ENCODE measurements at regions not wholly inside any gene's neighbourhood (a gene's known extent, or its start where the extent isn't known, plus 50 kb on each side); places are given as distances from the start of the nearest gene placed in this dataset.
A peak's percentile ranks its signal among the peaks of the same experiment; 100 is the strongest.

DNA sequence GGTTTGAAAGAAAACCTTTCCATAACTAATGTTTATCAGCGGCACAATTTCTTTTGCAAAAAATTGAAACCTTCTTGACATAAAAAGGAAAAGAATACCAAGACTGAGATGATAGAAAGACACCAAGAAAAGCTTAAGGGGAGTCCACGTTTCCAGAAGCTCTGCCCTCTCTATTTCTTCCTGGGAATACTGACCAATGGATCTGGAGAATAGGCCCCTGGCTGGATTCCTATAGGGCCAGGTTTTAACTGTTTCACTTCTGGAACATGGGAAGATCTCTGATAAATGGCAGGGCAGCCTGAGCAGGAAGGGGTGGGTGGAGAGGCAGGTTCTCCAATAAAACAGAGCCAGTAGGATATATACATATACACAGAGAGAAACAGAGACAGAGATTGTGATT lies 413.4 kb upstream of the JARID2 start:
- no peak for DNase-seq

DNA sequence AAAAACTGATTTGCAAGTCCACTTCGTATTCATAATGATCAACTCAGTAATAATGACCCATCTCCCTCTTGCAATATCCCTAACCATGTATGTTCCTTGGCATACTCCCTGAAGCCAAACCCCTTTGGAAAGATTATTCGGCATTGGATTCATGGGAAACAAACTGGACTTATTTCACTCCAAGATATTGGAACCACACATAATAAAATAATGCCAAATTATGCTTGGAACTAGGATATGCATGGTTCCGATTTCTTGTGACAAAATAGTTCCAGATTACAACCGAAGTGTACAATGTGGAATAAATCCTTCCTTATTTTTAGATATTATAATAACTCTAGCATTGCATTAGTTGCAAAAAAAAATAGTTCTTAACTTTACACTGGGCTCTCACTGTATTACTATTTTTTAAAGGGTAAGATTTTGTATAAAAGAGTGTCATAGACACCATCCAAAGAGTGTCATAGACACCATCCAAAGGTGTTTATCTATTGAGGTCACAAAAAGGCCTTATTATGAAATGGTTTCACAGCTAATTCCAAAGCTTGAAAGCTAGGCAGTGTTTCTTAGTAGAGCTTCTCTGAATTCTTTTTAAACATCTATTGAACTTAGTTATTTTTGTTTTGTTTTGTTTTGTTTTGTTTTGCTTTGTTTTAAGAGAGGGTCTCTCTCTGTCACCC lies 410.9 kb upstream of the JARID2 start:
- DNase-seq: no peak

DNA sequence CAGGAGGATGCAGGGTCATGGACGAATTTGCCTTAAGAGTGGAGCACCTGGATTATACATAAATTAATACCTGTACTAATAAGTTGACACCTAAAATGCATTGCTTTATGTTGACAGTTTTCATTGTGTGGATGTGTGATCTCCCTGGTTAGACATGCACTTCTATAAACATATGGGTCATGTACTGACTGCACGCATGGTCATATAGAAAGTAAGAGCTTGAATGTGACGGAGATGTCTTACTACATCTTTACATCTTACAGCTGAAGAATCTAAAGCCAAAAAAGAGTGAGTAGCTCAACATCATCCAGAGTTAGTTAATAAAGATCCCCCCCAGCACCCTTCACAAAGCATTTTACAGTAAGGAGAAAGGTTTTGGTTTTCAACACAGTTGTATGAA lies 408.4 kb upstream of the JARID2 start:
- no peak for DNase-seq

DNA sequence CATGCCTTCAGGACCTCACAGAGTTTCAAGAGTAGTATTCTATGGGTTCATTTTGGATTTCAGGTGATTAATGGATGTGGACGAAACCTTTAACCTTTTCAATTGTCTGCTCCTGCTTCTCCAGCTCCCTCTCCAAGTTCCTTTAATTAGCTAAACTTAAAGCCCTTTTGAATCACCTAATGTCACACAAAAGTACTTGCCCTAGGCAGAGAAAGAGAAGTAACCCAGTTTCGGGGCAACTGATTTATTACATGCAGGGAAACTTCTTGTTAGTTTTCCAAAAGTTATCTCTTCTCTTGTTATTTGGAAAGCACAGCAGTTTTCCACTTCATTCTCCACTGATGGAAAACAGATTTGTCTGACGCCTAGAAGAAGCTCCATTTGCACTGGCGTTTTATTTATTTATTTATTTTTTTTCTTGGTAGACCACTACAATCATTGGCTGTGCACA lies 407.7 kb upstream of the JARID2 start:
- no peak for DNase-seq

DNA sequence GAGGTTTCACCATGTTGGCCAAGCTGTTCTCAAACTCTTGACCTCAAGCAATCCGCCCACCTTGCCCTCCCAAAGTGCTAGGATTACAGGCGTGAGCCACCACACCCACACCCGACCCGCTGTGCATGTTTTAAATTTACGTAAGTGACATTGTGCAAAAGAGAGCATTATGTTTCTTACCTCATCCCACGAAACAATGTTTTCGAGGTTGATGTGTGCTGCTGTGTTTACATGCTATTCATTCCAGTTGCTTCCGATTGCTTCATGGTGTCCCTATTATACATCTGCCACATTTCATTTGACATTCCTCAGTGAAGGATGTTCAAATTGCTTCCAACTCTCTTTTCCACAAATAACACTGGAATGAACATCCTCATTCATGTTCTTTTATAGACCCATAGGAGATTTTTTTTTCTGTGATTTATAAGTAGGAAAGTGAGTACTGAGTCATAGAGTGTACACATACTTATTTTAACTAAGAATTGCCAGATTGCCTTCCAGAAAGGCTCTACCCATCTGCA lies 403.9 kb upstream of the JARID2 start:
- peak; percentile 45 for DNase-seq

DNA sequence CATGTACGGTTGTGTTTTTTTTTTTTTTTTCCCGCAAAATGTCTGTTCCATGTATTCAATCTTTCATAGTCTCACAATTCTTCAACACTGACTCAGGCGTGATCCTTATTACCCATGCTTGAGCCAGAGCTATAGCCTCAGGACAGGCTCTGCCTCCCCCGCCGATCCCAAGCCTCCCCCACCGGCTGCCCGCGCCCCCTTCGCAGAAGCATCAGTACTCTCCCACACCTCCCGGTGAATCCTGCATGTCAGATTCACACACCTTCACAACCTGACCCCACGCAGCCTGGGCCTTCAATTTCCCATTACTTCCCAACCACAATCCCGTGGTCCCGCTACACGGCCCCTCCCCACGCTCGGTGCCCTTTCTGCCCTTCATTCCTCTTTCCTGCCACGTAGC lies 401.5 kb upstream of the JARID2 start:
- no peak for DNase-seq

DNA sequence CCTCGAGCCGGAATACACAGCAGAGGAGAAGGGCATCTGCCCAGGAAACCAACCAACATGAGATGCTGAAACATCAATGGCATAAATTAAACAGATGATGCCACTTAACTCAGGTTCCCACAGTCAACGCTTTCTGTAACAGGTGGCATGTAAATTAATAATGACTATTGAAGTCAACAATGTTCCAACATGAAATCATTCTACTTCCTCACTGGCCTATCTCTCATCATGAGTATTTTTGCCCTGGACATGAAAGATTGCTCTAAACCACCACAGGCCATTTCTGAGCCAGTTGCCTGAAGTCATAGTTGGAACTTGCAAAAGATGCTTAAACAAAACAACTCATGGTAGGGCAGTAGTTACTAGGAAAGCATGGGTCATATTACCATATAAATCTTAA lies 397.9 kb upstream of the JARID2 start:
- no peak for DNase-seq

DNA sequence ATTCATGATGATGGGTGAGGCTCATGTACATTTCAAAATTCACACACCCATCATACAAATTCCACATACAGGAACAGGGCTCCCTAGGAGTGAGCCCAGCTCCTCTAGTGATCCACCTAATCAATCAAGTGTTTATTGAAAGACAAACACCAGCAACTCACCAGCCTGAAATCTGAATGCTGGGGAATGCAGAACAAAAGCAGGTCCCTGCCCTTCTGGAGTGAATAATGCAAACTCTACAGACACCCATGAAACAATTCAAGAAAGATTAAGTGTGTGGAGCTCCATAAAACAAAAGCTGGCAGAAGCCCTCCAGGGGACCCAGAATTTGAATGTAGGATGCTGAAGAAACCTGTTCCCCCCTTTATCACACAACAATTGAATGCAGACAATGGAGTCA lies 396.7 kb upstream of the JARID2 start:
- no peak for DNase-seq

DNA sequence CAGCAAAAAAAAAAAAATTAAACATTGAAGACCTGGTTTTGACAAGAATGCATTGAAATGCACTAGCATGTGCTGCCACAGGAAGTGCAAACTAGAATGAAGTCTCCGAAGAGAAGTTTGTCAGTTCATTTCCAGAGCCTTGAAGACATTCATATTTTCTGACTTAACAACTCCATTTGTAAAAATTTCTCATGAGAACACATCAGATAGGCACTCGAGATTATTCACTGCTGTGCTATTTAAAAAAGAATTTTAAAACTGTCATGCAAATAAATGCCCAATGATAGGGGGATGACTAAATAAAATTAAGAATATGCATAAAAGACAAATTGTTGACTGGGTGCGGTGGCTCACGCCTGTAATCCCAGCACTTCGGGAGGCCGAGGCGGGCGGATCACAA lies 394.6 kb upstream of the JARID2 start:
- no peak for DNase-seq

DNA sequence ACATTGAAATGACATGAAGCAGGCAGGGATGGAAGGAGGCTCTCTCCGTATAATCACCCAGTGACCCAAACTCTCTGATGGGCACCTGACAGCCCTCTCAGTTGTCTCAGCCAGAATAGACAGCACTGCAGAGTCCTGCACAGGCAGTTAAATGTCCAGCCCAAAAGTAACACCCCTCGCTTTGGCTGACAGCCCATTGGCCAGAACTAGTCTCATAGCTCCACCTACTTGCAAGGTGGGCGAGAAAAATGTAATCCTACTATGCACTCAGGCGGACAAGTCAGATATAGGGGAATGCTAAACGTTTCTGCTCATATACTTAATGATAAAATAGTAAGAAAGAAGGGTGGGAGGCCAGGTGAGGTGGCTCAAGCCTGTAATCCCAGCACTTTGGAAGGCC lies 393.5 kb upstream of the JARID2 start:
- DNase-seq: no peak

DNA sequence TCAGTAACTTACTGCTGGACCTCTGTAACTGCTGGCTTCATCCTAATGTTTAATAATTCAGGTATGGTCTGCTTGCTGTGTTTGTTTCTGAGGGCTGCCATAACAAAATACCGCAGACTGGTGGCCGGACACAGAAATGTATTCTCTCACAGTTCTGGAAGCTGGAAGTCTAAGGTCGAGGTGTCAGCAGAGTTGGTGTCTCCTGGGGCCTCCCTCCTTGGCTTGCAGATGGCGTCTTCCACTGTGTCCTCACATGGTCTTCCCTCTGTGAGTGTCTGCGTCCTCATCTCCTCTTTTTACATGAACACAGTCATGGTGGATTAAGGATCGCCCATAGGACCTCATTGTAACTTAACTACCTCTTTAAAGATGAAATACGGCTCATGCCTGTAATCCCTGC lies 389.7 kb upstream of the JARID2 start:
- DNase-seq: no peak

DNA sequence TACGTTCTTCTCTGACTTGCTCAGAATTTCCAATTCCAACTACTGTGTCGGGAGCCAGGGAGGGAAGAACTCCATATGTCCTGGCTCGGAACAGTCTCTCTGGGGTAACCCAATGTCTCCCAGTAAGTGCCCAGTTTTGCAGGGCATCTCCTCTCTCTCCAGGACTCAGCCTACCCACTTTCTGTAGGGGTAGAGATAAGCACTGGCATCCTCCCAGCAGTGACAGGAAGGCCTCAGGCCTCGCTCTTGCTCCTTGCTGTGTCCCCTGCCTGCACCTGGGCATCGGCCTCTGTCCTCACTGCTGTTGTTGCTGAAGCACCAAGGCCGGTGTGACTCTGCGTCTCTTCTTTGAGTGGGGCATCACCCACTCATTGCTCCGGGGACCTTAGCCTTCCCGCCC lies 388.9 kb upstream of the JARID2 start:
- DNase-seq: no peak

DNA sequence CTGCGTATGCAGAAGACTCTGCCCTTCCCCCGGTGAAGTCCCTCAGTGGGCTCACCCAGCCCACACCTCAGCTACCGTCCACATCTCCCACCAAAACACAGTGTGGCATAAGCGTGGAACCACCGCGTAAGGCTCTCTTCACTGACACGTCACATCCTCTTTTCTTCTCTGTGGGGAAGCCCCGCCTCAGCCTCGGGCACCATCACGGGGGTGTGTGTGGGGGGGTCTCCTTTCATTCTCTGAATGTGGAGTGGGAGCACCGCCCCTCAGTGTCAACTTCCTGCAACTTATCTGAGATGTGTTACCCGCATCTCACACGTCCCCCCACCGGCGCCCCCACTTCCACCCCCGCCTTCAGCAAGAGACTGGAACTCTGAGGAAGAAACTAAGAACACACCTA lies 388.4 kb upstream of the JARID2 start:
- peak; percentile 92 for DNase-seq

DNA sequence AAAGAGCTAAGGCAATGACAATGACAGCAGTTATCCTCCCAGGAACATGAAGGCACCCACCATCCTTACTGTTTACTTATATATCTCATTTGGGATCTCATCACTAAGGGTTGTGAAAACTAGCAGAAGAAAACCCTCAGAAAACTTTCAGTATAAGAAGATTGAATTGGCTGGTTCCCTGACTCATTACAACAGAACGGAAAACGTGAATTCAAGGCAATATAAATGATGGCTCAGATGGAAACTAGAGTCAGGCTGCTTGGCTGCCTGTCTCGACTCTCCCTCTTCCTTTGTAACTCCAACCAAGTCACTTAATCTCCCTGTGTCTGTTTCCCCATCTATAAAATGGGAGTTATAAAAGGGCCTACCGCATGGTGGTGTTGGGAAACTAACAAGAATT lies 387.1 kb upstream of the JARID2 start:
- no peak for DNase-seq

DNA sequence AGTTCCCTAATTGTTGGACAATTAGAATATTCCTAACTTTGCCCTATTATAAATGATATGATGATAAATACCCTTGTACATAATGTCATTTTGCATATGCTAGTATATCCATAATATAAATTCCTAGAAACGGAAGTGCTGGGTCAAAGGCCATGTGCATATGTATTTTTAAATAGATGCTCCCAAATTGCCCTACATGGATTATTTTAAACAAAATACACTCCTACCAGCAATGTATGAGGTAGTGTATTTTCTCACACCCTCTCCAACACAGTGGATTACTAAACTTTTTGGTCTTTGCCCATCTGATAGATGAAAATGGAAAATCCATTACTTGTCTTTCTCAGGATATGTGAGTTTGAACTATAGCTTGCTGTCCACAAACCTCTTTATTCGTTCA lies 385.1 kb upstream of the JARID2 start:
- DNase-seq: no peak

DNA sequence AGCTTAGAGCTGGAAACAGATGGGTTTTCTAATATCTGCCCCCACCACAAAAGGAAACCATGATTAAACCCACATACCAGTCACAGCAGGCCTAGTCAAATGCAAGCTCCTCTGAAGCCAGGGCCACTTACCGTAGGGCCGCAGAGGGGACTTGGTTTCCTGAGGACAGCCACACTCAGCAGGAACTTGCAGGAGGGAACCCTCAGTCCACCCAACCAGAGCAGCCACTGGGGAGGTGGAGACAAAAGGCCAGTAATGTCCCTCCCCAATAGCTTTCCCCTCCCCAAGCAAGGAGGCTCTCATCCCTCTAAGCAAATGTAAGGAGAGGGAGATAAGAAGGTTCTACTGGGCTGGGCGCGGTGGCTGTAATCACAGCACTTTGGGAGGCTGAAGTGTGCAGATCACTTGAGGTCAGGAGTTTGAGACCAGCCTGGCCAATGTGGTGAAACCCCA lies 384.4 kb upstream of the JARID2 start:
- no peak for DNase-seq

DNA sequence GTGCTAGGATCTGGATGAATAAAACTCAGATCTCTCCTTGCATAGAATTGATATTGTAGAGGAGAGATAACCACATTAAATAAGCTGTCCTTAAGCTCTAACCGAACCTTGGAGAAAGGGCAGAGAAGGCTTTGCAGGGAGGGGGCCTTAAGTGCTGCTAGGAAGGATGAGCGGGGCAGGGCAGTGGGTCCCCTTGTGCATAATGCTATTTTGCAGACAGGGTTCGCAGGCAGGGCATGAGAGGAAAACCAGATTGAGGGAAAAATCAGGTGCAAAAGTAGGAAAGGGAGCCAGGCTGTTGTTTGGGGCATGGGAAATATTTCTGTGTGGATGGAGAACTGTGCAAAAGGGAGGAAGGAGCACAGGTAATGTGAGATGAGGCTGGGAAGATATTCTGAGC lies 383.0 kb upstream of the JARID2 start:
- no peak for DNase-seq

DNA sequence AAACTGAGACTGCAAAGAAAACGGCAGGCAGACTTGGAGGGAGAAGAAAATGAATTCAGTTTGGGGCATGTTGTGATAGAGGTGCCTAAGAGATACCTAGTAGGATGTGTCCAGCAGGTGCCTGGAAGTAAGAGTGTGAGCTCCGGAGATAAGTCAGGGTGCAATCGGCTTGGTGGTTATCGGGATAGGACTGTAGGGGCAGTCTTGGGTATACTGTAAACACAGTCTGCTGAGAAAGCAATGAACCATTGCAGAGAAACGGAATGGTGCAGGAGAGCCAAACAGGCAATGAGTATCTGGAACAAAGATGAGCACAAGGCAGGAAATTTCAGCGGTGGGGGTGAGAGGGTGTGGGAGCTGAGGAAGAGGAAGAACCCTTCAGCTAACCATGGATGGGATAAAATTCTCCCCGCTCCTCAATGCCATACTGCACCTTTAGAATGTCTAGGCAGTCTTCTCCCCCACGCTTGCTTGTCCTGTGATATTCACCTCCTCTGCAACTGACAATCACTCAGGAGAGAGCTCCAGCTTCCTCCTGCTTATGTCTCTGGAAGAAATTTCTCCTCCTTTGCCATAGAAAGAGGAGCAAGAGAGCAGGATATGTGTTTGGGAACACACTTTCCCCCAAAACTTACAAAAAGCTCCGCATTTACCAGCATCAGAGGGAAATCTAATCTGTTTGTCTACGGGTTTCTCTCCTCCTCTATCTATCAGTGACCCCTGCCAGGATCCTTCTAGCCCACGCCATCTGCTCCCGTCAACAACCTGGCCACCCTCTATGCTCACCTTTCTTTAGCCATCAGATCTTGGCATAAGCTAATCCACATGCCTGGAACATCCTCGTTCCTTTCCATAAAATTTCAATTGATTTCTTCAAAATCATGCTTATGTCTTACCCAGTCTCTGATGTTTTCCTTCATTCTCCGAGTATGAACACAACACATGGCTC lies 381.7 kb upstream of the JARID2 start:
- no peak for DNase-seq

DNA sequence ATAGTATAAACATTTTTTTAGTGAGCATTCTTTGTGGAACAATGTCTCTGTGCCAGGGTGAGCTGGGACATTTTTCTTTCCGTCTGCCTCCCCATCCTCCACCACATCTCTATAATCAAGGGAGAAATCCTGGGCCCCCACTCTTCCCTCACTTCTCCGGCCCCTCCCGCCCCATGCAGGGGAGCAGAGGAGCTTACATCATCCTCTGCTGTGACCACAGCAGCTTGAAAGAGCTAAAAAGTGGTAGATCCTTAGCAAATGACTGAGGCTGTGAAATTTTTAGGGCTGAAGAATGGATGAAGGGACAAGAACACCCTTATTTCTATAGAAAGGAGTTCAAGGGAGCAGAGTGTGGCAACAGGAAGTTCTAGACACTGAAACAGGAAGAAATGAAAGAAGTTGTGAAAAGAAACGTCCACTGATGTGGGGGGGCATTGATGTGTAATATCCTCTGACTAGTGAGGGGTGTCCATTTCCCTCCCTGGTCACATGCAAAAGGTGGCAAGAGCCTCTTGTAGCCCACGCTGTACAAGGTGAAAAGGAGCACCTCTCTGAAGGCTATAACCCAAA lies 380.3 kb upstream of the JARID2 start:
- peak; percentile 50 for DNase-seq

DNA sequence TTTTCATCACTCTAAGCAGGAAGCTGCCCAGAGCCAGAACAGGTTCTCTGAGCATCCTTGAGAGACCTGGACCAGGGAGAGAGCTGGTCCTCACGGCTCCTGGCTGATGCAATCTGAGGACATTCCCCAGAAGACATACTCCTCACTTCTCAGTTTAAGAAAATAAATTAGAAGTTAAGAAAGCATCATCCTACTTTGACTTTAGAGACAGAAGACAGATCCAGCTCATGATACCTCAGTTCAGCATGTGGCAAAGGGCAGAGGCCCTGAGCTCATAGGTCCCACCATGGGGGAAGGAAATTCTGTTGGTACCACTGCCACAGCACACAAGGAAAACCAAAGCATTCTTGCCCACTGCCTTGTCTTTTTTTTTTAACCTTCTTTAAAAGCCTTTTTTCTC lies 378.1 kb upstream of the JARID2 start:
- DNase-seq: no peak

DNA sequence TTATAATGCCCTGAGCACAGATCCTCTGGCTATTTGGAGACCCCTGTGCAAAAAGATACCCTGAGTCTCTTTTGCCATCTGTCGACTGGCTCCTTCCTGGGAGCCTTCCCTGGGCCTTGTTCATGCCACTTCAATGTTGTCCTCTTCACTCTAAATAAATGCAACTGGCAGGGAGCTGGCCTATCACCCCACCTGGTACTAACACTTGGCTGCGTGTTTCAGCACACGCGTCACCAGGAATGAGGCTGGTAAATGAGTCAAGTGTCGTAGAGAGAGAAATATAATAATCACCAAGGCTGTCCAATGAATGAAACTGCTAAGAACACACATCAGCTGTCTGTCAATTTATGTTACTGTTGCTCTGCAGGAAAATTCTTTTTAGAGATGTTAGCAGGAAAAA lies 374.6 kb upstream of the JARID2 start:
- no peak for DNase-seq

DNA sequence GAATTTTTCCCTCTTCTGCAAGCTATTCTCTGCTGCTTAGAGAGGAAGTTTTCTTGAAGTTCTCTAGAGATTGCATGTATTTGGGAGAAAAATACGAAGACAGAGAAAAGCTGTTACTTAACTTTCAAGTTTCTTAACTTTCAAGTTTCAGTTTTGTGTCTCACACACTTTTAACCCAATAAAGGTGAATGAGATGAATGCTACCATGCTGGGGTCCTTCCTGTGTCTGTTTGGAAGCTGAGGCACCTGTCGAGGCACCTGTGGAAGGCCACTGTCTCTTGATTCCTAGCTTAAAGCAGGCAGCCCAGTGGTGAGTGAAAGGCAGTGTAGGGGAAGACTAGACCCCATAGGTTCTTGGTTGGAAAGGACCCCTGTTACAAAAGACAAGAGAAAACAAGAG lies 372.8 kb upstream of the JARID2 start:
- DNase-seq: no peak

DNA sequence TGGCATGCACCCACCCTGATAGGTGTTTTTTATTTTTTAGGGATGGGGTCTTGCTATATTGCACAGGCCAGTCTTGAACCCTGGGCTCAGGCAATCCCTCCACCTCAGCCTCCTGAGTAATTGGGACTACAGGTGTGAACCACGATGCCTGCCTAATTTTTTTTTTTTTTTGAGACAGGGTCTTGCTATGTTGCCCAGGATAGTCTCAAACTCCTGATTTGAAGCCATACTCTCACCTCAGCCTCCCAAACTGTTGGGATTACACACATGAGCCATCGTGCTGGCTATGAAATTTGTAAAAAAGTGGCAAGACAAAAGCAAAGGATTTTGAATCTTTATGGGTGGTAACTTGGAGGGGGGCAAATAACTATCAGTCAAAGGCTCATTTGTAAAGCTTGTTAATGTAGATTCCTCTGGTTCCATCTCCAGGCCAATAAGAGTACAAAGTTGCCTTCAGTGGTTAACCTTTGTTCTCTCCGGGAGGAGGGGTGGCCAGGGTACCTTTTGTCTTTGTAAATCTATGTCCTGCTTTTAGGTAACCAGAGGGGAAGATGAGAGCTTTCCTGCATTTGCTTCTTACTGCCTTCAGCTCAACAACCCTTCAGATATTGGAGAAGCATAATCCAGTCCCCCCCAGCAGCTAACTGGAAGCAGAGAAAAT lies 372.0 kb upstream of the JARID2 start:
- DNase-seq: no peak

Data from CD4-positive, alpha-beta T cell treated with Interleukin-15 for 1 hour (primary cell).